Thoracic aorta (tissue), 2 donors: ENCODE measurements at regions not wholly inside any gene's neighbourhood (a gene's known extent, or its start where the extent isn't known, plus 50 kb on each side); places are given as distances from the start of the nearest gene placed in this dataset.

Source experiments
- ATAC-seq: fragments of 150-250 bp; one replicate; pipeline ENCODE4 v1.8.0; 2017; ENCODE audit warnings: low read depth; ENCODE audit not compliant: insufficient number of reproducible peaks, low FRiP score
- DNase-seq: peaks from one replicate; pipeline ENCODE4 v3.0.0-alpha.2; 2020; ENCODE audit warnings: low spot score
- H3K27ac ChIP-seq, 2 donors: fragments of 200-600 bp; sonication (generic); 1 replicate in 1 of 2; 2 replicates in 1 of 2; pipeline ENCODE4 v1.5.1; 2016; ENCODE audit warnings: mild to moderate bottlenecking in 2 of 2, moderate library complexity in 2 of 2
- H3K27me3 ChIP-seq: fragments of 200-600 bp; sonication (generic); replicated peaks from 2 replicates; pipeline ENCODE4 v1.6.0; 2016; ENCODE audit warnings: mild to moderate bottlenecking; ENCODE audit not compliant: insufficient read depth
- H3K36me3 ChIP-seq: fragments of 200-600 bp; sonication (generic); one replicate; pipeline ENCODE4 v1.5.1; 2016
- H3K4me1 ChIP-seq, 2 donors: fragments of 200-600 bp; sonication (generic); 1 replicate in 1 of 2; 2 replicates in 1 of 2; pipeline versions ENCODE4 v1.5.1 to v1.6.0; 2016; ENCODE audit warnings: low read depth in 2 of 2, mild to moderate bottlenecking in 1 of 2; ENCODE audit not compliant: control insufficient read depth in 1 of 2
- H3K4me3 ChIP-seq: fragments of 200-600 bp; sonication (generic); 2 replicates; pipeline ENCODE4 v1.5.1; 2016; ENCODE audit warnings: mild to moderate bottlenecking
- H3K9me3 ChIP-seq: fragments of 200-600 bp; sonication (generic); 2 replicates; pipeline ENCODE4 v1.5.1; 2016
- TF ChIP-seq, protein P1 (sequence below): fragments of 200-600 bp; sonication (generic); IDR thresholded peaks from one replicate; pipeline ENCODE4 v1.5.1; 2019; ENCODE audit warnings: antibody characterized with exemption

DNA sequence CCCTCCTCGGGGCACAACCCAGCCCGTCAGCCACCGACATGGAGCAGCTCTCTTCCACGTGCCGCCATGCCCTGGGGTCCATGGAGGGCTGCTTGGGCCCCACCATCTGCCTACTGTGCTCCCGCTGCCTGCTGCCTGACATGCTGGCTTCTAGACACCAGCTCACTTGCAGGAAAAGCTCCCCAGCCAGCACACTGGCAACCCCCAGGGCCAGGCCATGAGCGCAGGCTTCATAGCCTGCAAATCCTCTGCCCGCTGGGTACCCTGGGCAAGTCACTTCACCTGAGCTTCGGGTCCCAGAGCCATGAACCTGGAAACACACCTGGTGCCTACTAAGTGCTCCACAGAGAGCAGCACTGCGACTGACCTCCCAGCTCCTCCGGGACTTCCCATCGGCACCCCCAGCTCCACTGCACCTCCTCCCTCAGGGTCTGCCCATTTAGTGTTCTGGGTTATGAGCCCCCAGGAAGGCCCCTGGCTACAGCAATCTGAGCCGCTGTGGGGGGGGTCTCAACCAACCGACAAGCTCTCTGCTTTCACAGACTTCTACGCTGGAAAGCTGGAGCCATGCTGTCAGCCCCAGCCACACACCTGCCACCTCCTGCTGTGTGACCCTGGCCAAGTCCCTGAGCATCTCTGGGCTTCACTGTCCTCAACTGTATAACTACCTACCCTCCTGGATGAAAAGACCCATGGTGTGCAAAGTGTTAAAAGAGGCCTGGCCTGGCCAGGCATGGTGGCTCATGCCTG, 139.2 kb downstream of the CRYBB2 start:
- Histone ChIP-seq H3K27me3 (no peaks in the 10 kb centered on the region), H3K9me3 (no peaks in the 10 kb centered on the region), H3K36me3 (peaks cover 17% of the 10 kb centered on the region), H3K27ac (no peak overlapping the region), H3K4me3 (no peak overlapping the region), H3K4me1 (peaks cover 3 to 17% of the 10 kb centered on the region in 2 donors)
- no peak for DNase-seq
- TF ChIP-seq, protein P1, sequence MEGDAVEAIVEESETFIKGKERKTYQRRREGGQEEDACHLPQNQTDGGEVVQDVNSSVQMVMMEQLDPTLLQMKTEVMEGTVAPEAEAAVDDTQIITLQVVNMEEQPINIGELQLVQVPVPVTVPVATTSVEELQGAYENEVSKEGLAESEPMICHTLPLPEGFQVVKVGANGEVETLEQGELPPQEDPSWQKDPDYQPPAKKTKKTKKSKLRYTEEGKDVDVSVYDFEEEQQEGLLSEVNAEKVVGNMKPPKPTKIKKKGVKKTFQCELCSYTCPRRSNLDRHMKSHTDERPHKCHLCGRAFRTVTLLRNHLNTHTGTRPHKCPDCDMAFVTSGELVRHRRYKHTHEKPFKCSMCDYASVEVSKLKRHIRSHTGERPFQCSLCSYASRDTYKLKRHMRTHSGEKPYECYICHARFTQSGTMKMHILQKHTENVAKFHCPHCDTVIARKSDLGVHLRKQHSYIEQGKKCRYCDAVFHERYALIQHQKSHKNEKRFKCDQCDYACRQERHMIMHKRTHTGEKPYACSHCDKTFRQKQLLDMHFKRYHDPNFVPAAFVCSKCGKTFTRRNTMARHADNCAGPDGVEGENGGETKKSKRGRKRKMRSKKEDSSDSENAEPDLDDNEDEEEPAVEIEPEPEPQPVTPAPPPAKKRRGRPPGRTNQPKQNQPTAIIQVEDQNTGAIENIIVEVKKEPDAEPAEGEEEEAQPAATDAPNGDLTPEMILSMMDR: no peak
- ATAC-seq: no peak

DNA sequence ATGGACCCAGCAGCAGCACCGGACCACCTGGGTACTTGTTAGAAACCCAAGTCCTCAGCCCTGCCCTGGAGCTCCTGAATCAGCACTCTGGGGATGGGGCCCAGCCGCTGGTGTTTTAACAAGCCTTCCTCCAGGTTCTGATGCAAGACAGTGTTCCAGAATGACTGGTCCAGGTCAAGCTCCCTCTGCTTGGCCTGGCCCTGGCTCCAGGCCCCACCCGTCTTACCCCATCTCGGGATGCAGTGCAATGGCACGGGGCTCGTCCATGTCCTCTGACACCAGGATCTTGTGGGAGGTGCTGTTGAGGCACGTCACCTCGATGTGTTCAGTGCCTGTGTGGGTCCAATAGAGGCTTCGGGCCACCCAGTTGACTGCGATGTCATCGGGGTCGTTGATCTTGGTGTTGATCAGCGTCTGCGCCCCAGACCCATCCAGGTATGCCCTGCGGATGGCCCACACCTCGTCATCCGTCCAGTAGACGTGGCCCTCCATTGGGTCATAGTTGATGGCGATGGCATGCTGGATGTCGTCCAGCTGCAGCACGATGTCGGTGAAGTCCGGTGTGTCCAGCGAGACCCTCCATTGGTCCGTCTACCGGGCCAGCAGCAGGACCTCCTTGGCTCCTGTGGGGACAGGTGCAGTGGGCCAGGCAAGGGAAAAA, 140.3 kb downstream of the CRYBB2 start:
- no peak for DNase-seq
- no peak for ATAC-seq
- H3K36me3 ChIP-seq: peaks cover 17% of the 10 kb centered on the region

DNA sequence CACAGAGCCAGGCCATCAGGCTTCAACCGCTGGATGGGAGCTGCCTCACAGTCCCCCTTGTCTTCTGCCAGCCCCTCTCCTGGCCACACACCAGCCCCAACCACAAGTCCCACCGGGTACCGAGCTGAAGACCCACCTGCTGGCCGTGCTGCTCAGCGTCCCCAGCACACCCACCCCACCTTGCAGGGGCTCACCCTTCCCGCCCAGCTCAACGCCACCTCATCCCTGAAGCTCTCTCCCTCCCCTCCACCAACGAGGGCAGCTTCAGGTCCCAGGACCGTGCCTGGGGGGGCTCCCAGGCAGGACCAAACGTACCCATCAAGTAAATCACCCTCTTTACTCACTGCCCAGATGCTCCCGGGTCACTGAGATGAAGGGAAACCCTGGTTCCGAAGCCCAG, 141.0 kb downstream of the CRYBB2 start:
- TF ChIP-seq, protein P1: no peak
- H3K4me1 ChIP-seq: peaks cover 3 to 29% of the 10 kb centered on the region in 2 donors
- DNase-seq (no peak), ATAC-seq (no peak)
- H3K36me3 ChIP-seq: peaks cover 17% of the 10 kb centered on the region
- H3K27me3 ChIP-seq: no peaks in the 10 kb centered on the region
- H3K4me3 ChIP-seq: no peak overlapping the region
- no peak overlapping the region for H3K27ac ChIP-seq
- H3K9me3 ChIP-seq: no peaks in the 10 kb centered on the region

More for the DNA sequence above, 140.3 kb downstream of the CRYBB2 start:
- Histone ChIP-seq H3K4me3 (no peak overlapping the region), H3K4me1 (peaks cover 3 to 29% of the 10 kb centered on the region in 2 donors), H3K27ac (no peak overlapping the region), H3K27me3 (no peaks in the 10 kb centered on the region), H3K9me3 (no peaks in the 10 kb centered on the region)
- TF ChIP-seq, protein P1: no peak

DNA sequence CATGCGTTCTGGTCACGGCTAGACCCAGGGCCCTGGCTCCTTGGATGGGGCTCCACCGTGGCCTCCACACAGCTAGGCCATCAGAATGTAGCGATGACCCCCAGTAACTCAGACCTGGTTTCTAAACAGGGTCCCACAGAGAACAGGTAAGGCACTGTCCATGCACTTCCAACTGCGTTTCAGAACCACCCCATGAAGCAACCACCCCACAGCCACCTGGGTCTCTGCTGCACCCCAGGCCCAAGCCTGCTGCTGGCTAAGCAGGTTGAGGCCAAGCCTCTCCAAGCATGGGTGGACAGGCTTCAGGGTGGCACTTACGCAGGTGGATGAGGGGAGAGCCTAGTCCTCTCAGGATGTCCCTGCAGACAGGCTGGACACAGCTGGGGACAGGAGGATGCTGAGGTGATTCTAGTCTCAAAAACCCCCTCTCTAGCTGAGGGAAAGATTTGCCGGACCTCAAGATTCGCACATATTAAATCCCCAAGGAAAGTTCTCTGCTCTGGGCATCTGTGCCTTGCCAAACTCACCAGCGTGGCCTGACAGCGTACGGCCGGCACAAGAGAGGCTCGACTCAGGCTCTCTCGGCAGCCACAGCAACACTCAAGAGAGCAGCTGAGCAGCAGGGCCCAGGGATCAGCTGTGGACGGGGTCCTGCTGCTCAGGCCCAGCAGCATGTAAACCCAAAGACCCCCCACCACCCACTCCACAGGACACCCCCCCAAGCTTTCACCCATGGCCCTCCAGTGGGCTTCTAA, 141.6 kb downstream of the CRYBB2 start:
- H3K9me3 ChIP-seq: no peaks in the 10 kb centered on the region
- ATAC-seq (no peak), DNase-seq (no peak)
- H3K4me3 ChIP-seq: no peak overlapping the region
- H3K4me1 ChIP-seq: peaks cover 3 to 29% of the 10 kb centered on the region in 2 donors
- no peak overlapping the region for H3K27ac ChIP-seq
- peaks cover 17% of the 10 kb centered on the region for H3K36me3 ChIP-seq
- no peaks in the 10 kb centered on the region for H3K27me3 ChIP-seq
- TF ChIP-seq, protein P1: no peak

DNA sequence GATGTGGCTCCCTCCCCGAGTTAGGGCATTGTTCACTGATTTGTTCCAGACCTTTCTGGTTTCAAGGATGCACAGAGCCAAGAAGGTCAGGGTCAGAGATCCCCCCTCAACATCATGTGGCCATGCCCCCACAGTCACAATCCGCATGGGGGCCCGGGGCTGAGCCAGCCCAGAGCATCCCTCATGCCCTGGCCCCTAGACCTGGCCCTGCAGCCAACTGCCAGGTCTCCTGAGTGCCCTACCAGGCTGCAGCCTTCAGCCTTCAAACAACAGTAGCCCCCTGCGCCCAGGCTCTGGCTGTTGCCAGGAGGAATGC, 142.4 kb downstream of the CRYBB2 start:
- no peak overlapping the region for H3K27ac ChIP-seq
- no peaks in the 10 kb centered on the region for H3K27me3 ChIP-seq
- H3K4me1 ChIP-seq: peaks cover 3 to 29% of the 10 kb centered on the region in 2 donors
- no peaks in the 10 kb centered on the region for H3K9me3 ChIP-seq
- no peak for ATAC-seq
- TF ChIP-seq, protein P1: no peak
- H3K36me3 ChIP-seq: peaks cover 17% of the 10 kb centered on the region
- H3K4me3 ChIP-seq: no peak overlapping the region
- no peak for DNase-seq
